ENCODE measurements at regions not wholly inside any gene's neighbourhood (a gene's known extent, or its start where the extent isn't known, plus 50 kb on each side); places are given as distances from the start of the nearest gene placed in this dataset.

DNA sequence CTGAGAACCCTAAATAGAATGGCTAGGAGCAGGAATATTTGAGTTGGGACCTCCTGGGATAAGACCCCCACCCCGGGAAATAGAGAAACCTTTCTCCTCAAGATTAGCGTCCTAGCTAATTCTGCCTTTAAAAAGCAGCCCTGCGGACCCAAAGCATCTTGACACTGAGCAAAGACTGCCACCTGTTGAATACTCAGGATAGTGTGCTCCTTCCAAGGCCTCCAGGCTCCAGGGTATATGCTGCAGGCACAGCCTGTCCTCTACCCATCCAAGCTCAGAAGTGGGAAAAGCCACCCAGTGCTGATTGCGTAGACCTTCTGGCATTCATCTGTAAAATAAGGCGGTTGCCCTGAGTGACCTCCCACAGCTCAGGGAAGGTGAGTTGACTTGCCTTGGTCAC, 456.2 kb upstream of the DYNLRB2 start:
- H3K4me1 ChIP-seq (ENCODE audit: control insufficient read depth, insufficient read depth, low read length, poor library complexity, severe bottlenecking): no peaks in the 10 kb centered on the region

GRCh38 chr16:80084163-80084562, 456.6 kb upstream of the DYNLRB2 start:
- Histone ChIP-seq H3K9me3 (ENCODE audit: control insufficient read depth, low read length) (no peaks in the 10 kb centered on the region), H3K4me1 (ENCODE audit: control insufficient read depth, insufficient read depth, low read length, poor library complexity, severe bottlenecking) (no peaks in the 10 kb centered on the region), H3K36me3 (ENCODE audit: control insufficient read depth, insufficient read depth, low read length) (no peaks in the 10 kb centered on the region), H3K27ac (ENCODE audit: low read depth, low read length, severe bottlenecking) (no peak overlapping the region), H3K4me3 (ENCODE audit: extremely low read depth, insufficient read depth, low read length, poor library complexity, severe bottlenecking) (no peak overlapping the region)
- WGBS, 2 experiments (ENCODE audit: insufficient coverage in 2 of 2): 100% methylated on average over 2 of the region's 3 CpGs

More for the DNA sequence above, 456.2 kb upstream of the DYNLRB2 start:
- H3K27ac ChIP-seq (ENCODE audit: low read depth, low read length, severe bottlenecking): no peak overlapping the region
- no peak overlapping the region for H3K4me3 ChIP-seq (ENCODE audit: extremely low read depth, insufficient read depth, low read length, poor library complexity, severe bottlenecking)
- H3K9me3 ChIP-seq (ENCODE audit: control insufficient read depth, low read length): no peaks in the 10 kb centered on the region
- H3K36me3 ChIP-seq (ENCODE audit: control insufficient read depth, insufficient read depth, low read length): no peaks in the 10 kb centered on the region
- 28 to 30% methylated on average over 2 to 3 of the region's 5 CpGs for WGBS, 2 experiments (ENCODE audit: insufficient coverage in 2 of 2)

DNA sequence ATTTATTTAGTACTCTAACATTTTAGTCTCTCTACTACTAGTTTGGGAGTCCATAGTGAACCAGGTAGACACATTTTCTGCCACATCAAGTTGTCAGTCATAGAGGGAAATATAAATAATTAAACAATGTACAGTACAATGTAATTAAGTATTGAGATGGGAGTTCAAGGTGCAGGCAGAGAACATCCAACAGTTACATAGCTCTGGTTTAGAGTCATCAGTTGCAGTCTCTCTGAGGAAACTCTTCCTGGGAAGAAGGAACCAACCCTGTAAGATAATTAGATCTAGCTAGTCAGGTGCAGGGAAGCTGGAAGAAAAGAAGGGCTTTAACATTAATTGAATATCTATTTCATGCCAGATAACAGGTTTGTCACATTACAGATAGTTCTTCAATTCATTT, 457.9 kb upstream of the DYNLRB2 start:
- Histone ChIP-seq H3K4me3 (ENCODE audit: extremely low read depth, insufficient read depth, low read length, poor library complexity, severe bottlenecking) (no peak overlapping the region), H3K9me3 (ENCODE audit: control insufficient read depth, low read length) (no peaks in the 10 kb centered on the region), H3K4me1 (ENCODE audit: control insufficient read depth, insufficient read depth, low read length, poor library complexity, severe bottlenecking) (no peaks in the 10 kb centered on the region), H3K27ac (ENCODE audit: low read depth, low read length, severe bottlenecking) (no peak overlapping the region), H3K36me3 (ENCODE audit: control insufficient read depth, insufficient read depth, low read length) (no peaks in the 10 kb centered on the region)

DNA sequence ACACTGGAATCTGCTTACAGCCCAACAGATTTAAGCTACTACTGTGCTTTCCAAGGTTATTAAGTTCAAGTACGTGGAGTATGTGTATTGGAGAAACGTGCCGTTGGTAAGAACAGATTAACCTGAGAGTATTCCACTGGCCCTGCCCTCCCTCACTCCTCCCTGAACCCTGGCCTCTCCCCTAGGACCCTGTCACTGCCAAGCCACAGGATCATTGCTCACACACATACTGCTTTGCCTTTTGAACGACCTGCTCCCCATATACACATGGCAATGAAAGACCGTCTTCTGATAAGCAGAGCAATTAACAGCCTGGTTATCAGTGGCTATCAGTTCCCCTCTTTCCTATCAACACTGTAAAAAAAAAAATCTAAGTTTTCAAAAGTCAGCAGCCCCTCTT, 458.9 kb upstream of the DYNLRB2 start:
- H3K4me1 ChIP-seq (ENCODE audit: control insufficient read depth, insufficient read depth, low read length, poor library complexity, severe bottlenecking): no peaks in the 10 kb centered on the region
- no peak overlapping the region for H3K27ac ChIP-seq (ENCODE audit: low read depth, low read length, severe bottlenecking)
- H3K9me3 ChIP-seq (ENCODE audit: control insufficient read depth, low read length): no peaks in the 10 kb centered on the region
- 34 to 67% methylated on average over 2 of the region's 5 CpGs for WGBS, 2 experiments (ENCODE audit: insufficient coverage in 2 of 2)
- H3K4me3 ChIP-seq (ENCODE audit: extremely low read depth, insufficient read depth, low read length, poor library complexity, severe bottlenecking): no peak overlapping the region
- no peaks in the 10 kb centered on the region for H3K36me3 ChIP-seq (ENCODE audit: control insufficient read depth, insufficient read depth, low read length)

DNA sequence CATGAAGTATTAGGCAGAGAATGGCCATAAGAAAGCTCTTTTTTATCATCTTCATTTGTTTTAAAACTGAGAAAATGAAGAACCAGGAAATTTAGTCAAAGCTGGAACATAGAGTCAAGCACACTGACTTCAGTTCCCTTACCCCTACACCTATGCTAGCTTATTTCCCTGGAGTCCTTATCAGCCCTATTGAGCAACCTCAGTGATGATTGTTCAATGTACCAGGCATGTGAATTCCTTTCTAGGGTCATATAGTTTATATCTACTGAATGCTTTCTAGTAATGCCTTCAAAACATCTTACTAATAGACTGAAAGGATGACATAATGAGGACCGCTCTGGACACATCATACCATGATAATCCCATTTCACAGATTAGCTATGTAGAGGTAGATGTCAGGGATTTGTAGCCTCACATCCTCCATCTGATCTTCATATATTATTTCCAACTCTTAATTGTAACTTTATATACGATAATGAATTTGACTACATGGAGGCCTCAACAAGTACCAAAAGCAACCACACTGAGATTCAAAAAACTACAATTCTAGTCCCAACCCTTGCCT, 460.4 kb upstream of the DYNLRB2 start:
- WGBS, 2 experiments (ENCODE audit: insufficient coverage in 2 of 2): no CpG with 5 or more reads among the region's 2 CpGs
- no peak overlapping the region for H3K4me3 ChIP-seq (ENCODE audit: extremely low read depth, insufficient read depth, low read length, poor library complexity, severe bottlenecking)
- H3K9me3 ChIP-seq (ENCODE audit: control insufficient read depth, low read length): no peaks in the 10 kb centered on the region
- no peaks in the 10 kb centered on the region for H3K36me3 ChIP-seq (ENCODE audit: control insufficient read depth, insufficient read depth, low read length)
- no peak overlapping the region for H3K27ac ChIP-seq (ENCODE audit: low read depth, low read length, severe bottlenecking)
- H3K4me1 ChIP-seq (ENCODE audit: control insufficient read depth, insufficient read depth, low read length, poor library complexity, severe bottlenecking): no peaks in the 10 kb centered on the region

- WGBS, 2 experiments (ENCODE audit: insufficient coverage in 2 of 2): 83% methylated on average over 2 of the region's 3 CpGs; no CpG with 5 or more reads in 1 of the 2 experiments
- Histone ChIP-seq H3K27ac (ENCODE audit: low read depth, low read length, severe bottlenecking) (no peak overlapping the region), H3K9me3 (ENCODE audit: control insufficient read depth, low read length) (no peaks in the 10 kb centered on the region), H3K4me3 (ENCODE audit: extremely low read depth, insufficient read depth, low read length, poor library complexity, severe bottlenecking) (no peak overlapping the region), H3K4me1 (ENCODE audit: control insufficient read depth, insufficient read depth, low read length, poor library complexity, severe bottlenecking) (no peaks in the 10 kb centered on the region), H3K36me3 (ENCODE audit: control insufficient read depth, insufficient read depth, low read length) (no peaks in the 10 kb centered on the region)
These were observed 461.7 kb upstream of the DYNLRB2 start for GRCh38 chr16:80079072-80079471.

DNA sequence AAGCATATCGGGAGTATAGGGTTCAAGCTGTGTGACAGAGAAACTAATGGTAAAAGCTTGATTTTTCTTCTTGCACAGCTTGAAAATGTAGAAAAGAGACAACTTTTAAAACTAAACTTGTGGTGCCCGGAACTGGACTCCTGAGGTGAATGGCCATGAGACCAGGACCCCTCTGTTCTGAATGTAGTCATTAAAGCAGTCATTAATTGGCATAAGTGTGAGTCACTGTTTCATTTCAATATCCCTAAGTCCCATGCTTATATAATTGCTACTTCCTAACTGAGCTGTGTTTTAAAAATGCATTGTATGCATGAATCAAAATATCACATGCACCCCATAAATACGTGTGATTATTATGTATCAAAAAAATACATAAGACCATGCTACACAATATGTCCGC, 463.1 kb upstream of the DYNLRB2 start:
- H3K4me1 ChIP-seq (ENCODE audit: control insufficient read depth, insufficient read depth, low read length, poor library complexity, severe bottlenecking): no peaks in the 10 kb centered on the region
- H3K36me3 ChIP-seq (ENCODE audit: control insufficient read depth, insufficient read depth, low read length): no peaks in the 10 kb centered on the region
- 100% methylated on average over 1 of the region's 4 CpGs; no CpG with 5 or more reads in 1 of the 2 experiments for WGBS, 2 experiments (ENCODE audit: insufficient coverage in 2 of 2)
- no peak overlapping the region for H3K4me3 ChIP-seq (ENCODE audit: extremely low read depth, insufficient read depth, low read length, poor library complexity, severe bottlenecking)
- H3K9me3 ChIP-seq (ENCODE audit: control insufficient read depth, low read length): no peaks in the 10 kb centered on the region
- no peak overlapping the region for H3K27ac ChIP-seq (ENCODE audit: low read depth, low read length, severe bottlenecking)

GRCh38 chr16:80074329-80074728, 466.5 kb upstream of the DYNLRB2 start:
- Histone ChIP-seq H3K4me3 (ENCODE audit: extremely low read depth, insufficient read depth, low read length, poor library complexity, severe bottlenecking) (no peak overlapping the region), H3K27ac (ENCODE audit: low read depth, low read length, severe bottlenecking) (no peak overlapping the region), H3K4me1 (ENCODE audit: control insufficient read depth, insufficient read depth, low read length, poor library complexity, severe bottlenecking) (no peaks in the 10 kb centered on the region), H3K36me3 (ENCODE audit: control insufficient read depth, insufficient read depth, low read length) (no peaks in the 10 kb centered on the region), H3K9me3 (ENCODE audit: control insufficient read depth, low read length) (no peaks in the 10 kb centered on the region)
- 93 to 100% methylated on average over 1 of the region's 1 CpG for WGBS, 2 experiments (ENCODE audit: insufficient coverage in 2 of 2)

- WGBS, 2 experiments (ENCODE audit: insufficient coverage in 2 of 2): 87 to 91% methylated on average over 4 to 5 of the region's 5 CpGs
- Histone ChIP-seq H3K36me3 (ENCODE audit: control insufficient read depth, insufficient read depth, low read length) (no peaks in the 10 kb centered on the region), H3K9me3 (ENCODE audit: control insufficient read depth, low read length) (no peaks in the 10 kb centered on the region), H3K4me1 (ENCODE audit: control insufficient read depth, insufficient read depth, low read length, poor library complexity, severe bottlenecking) (no peaks in the 10 kb centered on the region), H3K27ac (ENCODE audit: low read depth, low read length, severe bottlenecking) (no peak overlapping the region), H3K4me3 (ENCODE audit: extremely low read depth, insufficient read depth, low read length, poor library complexity, severe bottlenecking) (no peak overlapping the region)
These were observed 468.8 kb upstream of the DYNLRB2 start for GRCh38 chr16:80071964-80072456.

DNA sequence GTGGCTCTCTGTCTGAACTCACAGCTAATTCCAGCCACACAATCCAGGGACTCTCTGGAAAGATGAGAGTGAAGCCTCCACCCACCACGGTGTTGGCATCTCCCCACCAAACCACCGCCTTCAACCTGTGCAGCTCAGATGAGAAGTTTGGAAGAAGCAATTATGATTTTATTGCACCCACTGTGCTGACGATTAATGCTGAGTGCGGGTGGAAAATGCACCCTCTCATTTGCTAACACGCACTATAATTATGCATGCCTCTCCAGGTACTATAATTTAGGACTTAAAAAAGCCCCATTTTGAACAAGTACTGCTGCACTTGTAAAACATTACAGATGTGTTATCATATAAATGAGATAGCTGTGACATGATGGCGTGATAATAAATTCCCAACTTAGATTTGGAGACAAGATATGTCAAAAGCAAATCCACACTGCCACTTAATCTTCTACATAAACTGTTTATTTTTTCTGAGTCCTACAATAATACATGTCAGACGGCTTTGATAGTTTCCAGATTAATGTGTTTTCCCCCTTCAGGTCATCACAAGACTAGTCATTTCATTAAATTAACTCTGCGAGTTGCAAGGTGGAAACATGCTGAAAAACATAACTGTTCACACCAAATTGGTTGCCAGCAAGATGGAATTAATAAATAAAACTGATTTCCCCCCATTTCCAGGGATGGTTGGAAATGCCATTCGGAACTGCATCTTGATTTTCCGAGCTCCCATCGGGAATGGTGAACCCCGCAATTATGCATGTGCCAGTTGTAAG, 466.5 kb upstream of the MAF start:
- no peaks in the 10 kb centered on the region for H3K36me3 ChIP-seq (ENCODE audit: control insufficient read depth, insufficient read depth, low read length)
- no peak overlapping the region for H3K4me3 ChIP-seq (ENCODE audit: extremely low read depth, insufficient read depth, low read length, poor library complexity, severe bottlenecking)
- H3K9me3 ChIP-seq (ENCODE audit: control insufficient read depth, low read length): no peaks in the 10 kb centered on the region
- WGBS, 2 experiments (ENCODE audit: insufficient coverage in 2 of 2): 84 to 95% methylated on average over 5 to 6 of the region's 12 CpGs
- H3K4me1 ChIP-seq (ENCODE audit: control insufficient read depth, insufficient read depth, low read length, poor library complexity, severe bottlenecking): no peaks in the 10 kb centered on the region
- no peak overlapping the region for H3K27ac ChIP-seq (ENCODE audit: low read depth, low read length, severe bottlenecking)

DNA sequence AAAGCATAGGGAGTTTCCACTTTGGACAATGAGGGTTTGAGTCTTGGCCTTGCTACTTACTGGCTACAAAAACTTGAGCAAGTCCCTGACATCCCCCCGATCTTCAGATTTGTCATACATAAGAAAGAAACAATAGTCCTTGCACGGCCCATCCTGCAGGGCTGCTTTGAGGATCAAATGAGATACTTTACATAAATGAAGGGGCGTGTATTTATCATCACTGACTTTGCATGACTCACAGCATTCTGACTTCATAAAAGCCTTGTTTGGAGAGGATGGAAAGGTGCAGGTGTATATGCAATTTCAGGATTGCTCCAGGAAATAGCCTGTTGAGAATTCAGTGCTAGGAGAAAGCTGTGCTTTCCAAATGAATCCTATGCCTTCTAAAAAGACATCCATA, 465.0 kb upstream of the MAF start:
- Histone ChIP-seq H3K36me3 (ENCODE audit: control insufficient read depth, insufficient read depth, low read length) (no peaks in the 10 kb centered on the region), H3K4me3 (ENCODE audit: extremely low read depth, insufficient read depth, low read length, poor library complexity, severe bottlenecking) (no peak overlapping the region), H3K9me3 (ENCODE audit: control insufficient read depth, low read length) (no peaks in the 10 kb centered on the region), H3K27ac (ENCODE audit: low read depth, low read length, severe bottlenecking) (no peak overlapping the region), H3K4me1 (ENCODE audit: control insufficient read depth, insufficient read depth, low read length, poor library complexity, severe bottlenecking) (no peaks in the 10 kb centered on the region)
- no CpG with 5 or more reads among the region's 3 CpGs for WGBS, 2 experiments (ENCODE audit: insufficient coverage in 2 of 2)

Data from mesodermal cell (in vitro differentiated cells).